ENCODE measurements at regions not wholly inside any gene's neighbourhood (a gene's known extent, or its start where the extent isn't known, plus 50 kb on each side); places are given as distances from the start of the nearest gene placed in this dataset.

- no peak for TF ChIP-seq EZH2phosphoT487 (IDR thresholded peaks at IDR 0.05; ENCODE audit: borderline replicate concordance, low read depth, low read length)
- TF ChIP-seq CTCF (conservative IDR thresholded peaks at IDR 0.05; ENCODE audit: low read length), result no peak
These were observed 1347.3 kb downstream of the RPA4 start for GRCh38 chrX:98231003-98231402.
